Skeletal muscle cell (primary cell): ENCODE measurements at regions not wholly inside any gene's neighbourhood (a gene's known extent, or its start where the extent isn't known, plus 50 kb on each side); places are given as distances from the start of the nearest gene placed in this dataset.
"Not testable (repeated sequence)": the region's sequence is repeated elsewhere in the genome, so short reads cannot be mapped to it uniquely, and the experiment has no call there.

Experiments used
- DNase-seq: peaks from one replicate; pipeline ENCODE4 v3.0.0-alpha.2; 2010; ENCODE audit warnings: low read depth
- H3K4me3 ChIP-seq: 2 replicates; pipeline ENCODE4 v1.5.1; 2011; ENCODE audit warnings: low read depth, mild to moderate bottlenecking, control low read depth, low read length, moderate library complexity

GRCh38 chr6:137681445-137682009 is 185.5 kb upstream of the TNFAIP3 start:
- no peak for DNase-seq
- no peak overlapping the region for H3K4me3 ChIP-seq

DNA sequence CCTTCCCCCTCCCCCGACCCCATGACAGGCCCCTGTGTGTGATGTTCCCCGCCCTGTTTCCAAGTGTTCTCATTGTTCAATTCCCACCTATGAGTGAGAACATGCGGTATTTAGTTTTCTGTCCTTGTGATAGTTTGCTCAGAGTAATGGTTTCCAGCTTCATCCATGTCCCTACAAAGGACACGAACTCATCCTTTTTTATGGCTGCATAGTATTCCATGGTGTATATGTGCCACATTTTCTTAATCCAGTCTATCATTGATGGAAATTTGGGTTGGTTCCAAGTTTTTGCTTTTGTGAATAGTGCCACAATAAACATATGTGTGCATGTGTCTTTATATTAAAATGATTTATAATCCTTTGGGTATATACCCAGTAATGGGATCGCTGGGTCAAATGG is 184.4 kb upstream of the TNFAIP3 start:
- not testable (repeated sequence) for DNase-seq, H3K4me3 ChIP-seq

DNA sequence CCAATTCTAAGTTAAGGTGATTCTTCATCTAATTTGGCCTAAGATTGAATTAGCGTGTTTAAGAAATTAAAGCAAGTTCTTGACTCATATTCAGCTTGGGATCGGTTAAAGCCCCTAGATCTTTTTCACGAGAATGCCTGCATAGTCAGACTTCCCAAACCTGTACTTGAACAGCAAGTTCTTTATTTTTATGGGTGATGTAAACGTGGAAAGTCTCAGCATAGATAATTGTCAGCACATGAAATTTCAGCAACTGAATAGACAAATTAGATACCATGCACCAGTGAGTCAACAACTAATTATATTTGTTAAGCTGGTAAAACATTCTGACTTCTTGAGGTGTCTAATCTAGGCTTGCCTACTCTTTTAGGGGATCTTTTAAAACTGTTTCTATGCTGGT is 183.1 kb upstream of the TNFAIP3 start:
- DNase-seq: no peak
- H3K4me3 ChIP-seq: no peak overlapping the region

GRCh38 chr6:137685798-137686375 is 181.2 kb upstream of the TNFAIP3 start:
- DNase-seq: no peak

DNA sequence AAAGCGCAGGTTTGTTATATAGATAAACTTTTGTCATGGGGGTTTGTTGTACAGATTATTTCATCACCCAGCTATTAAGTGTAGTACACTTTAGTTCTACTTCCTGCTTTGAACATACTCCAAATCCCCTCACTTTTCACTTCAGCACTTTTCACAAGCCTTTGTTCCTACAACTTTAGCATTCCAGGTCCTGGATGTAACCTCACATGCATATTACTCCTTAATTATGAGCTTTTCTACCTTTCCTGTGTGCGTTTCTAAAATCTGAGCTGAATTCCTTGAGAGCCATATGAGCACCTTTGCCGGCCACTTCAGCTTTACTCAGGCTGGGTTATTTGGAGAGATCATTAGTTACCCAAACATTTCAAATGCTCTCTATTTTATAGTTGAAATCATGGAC is 179.2 kb upstream of the TNFAIP3 start:
- no peak for DNase-seq
- no peak overlapping the region for H3K4me3 ChIP-seq

More at GRCh38 chr6:137685798-137686375, 181.2 kb upstream of the TNFAIP3 start:
- no peak overlapping the region for H3K4me3 ChIP-seq

GRCh38 chr6:137688230-137688971 is 178.7 kb upstream of the TNFAIP3 start:
- no peak overlapping the region for H3K4me3 ChIP-seq
- no peak for DNase-seq

DNA sequence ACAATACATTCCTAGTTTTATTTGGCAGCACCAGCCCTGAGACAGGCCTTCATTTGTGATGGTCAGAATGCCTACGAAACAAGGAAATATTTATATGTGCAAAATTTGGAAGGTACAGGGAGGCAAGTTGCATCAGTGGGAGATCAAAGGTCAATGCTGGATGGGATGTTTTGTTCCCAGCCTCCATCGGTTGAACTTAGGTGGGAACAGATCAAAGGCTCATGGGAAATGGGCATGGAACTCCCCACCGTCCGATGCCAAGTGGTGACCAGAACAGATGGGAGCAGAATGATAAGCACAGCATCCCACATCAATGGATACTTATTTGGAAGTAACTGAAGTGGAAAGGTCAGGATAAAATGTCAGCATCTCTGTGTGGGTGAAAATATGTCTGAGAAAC is 177.7 kb upstream of the TNFAIP3 start:
- no peak overlapping the region for H3K4me3 ChIP-seq
- no peak for DNase-seq

- no peak overlapping the region for H3K4me3 ChIP-seq
- no peak for DNase-seq
Measured at GRCh38 chr6:137690034-137690433, 177.0 kb upstream of the TNFAIP3 start.

- H3K4me3 ChIP-seq: no peak overlapping the region
- no peak for DNase-seq
Measured at GRCh38 chr6:137690721-137691120, 176.3 kb upstream of the TNFAIP3 start.

DNA sequence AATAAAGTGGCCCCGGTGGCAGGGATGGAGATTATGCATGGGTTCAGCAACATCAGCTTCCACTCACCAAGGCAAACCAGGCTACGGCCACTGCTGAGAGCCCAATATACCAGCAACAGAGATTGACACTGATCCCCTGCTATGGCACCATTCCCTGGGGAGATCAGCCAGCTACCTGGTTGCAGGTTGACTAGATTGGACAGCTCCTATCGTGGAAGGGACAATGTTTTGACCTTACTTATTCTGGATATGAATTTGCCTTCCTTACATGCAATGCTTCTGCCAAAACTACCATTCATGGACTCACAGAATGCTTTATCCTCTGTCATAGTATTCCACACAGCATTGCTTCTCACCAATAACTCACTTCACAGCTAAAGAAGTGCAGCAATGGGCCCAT is 174.8 kb upstream of the TNFAIP3 start:
- no peak overlapping the region for H3K4me3 ChIP-seq
- DNase-seq: no peak

DNA sequence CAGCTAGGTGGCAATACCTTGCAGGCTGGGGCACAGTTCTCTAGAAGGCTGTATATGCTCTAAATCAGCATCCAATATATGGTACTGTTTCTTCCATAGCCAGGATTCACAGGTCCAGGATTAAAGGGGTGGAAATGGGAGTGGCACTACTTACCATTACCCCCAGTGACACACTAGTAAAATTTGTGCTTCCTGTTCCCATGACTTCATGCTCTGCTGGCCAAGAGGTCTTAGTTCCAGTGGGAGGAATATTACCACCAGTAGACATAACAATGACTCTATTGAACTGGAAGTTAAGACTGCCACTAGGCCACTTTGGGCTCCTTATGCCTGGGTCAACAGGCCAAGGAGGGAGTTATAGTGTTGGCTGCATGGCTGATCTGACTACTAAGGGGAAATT is 174.3 kb upstream of the TNFAIP3 start:
- H3K4me3 ChIP-seq: no peak overlapping the region
- no peak for DNase-seq

DNA sequence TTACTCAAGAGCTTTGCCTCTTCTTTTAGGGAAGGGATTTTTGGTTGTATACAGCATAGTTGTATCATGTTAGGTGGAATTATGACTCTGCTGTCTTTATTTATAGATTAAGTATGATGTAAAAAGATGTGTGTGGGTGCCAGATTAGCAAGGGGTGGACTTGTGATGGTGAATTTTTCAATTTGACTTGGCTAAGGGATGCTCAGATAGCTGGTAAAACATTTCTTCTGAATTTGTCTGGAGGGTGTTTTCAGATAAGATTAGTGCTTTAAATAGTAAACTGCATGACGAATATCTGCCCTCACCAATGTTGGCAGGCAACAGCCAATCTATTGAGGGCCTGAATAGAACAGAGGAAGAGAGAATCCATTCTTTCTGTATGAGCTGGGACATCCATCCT is 173.3 kb upstream of the TNFAIP3 start:
- no peak overlapping the region for H3K4me3 ChIP-seq
- no peak for DNase-seq

DNA sequence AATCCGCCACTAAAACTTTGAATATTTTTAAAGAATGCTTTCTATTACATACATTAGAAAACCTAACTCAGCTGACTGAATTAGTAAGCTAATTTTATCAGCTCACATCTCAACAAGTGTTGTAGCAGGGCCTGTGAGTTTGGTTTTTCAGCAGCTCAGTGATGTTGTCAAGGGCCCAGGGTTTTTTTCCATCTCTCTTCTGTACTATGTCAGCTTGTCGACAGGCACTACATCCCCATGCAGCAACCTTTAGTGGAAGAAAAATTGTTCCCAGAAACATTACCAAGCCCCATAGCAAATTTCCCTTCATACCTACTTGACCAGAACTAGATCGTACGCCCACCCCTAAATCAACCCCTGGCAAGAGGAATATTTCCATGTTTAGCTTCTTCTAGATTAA is 170.3 kb upstream of the TNFAIP3 start:
- no peak overlapping the region for H3K4me3 ChIP-seq
- DNase-seq: no peak

DNA sequence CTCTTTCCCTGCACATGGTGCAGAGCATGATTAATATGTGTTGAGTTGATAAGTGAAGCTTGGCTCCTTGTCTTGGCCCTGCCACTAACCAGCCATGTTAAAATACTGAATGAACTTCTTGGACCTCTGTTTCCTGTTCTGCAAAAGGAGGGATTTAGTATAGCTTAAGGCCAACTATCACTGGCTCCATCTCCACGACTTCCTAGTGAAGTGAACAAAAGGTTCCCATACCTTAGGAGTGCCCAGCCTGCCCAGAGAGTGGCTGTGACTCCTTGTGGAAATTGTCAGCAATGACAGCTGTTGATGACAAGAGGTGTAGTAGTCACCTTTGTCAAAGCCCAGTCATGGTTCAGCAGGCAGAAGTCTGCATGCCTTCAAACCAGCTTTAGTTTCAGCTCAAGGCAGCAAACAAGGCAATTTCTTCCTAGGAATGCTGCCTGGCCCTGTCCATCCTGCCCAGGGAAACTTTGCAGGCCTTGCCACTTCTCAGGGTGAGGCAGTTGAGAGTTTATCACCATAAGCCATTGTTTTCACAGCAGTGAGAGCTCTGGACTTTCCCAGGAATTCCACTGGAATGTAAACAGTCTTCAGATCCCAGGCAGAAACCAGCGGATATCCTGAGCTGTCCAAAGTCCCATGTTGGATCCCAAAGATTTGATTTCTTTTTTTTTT is 169.7 kb upstream of the TNFAIP3 start:
- H3K4me3 ChIP-seq: no peak overlapping the region
- DNase-seq: no peak

DNA sequence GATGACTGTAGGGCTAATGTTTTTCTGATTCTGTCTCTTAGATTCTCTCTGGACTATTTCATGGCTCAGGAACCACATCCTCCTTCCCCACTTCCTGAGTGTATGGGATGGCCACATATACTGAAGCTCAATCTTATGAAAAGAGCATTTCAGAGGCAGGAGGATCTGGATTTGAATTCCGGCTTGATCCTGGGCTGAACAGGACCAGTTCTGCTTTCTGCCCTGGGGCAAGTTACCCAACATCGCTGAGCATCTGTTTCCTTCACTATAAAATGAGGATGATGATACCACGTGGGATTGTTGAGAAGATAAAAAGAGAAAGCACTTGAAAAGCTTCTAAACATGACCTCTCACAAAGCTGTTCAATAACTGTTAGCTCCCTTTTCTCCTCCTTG is 168.4 kb upstream of the TNFAIP3 start:
- DNase-seq: no peak
- no peak overlapping the region for H3K4me3 ChIP-seq

GRCh38 chr6:137699031-137699683 is 167.9 kb upstream of the TNFAIP3 start:
- no peak overlapping the region for H3K4me3 ChIP-seq
- no peak for DNase-seq

- no peak for DNase-seq
- no peak overlapping the region for H3K4me3 ChIP-seq
Measured at GRCh38 chr6:137700161-137700560, 166.9 kb upstream of the TNFAIP3 start.

GRCh38 chr6:137700751-137701477 is 166.1 kb upstream of the TNFAIP3 start:
- H3K4me3 ChIP-seq: no peak overlapping the region
- DNase-seq: no peak

- H3K4me3 ChIP-seq: no peak overlapping the region
- no peak for DNase-seq
Measured at GRCh38 chr6:137701942-137702341, 165.1 kb upstream of the TNFAIP3 start.
